HL-60 (cell line): ENCODE measurements at regions not wholly inside any gene's neighbourhood (a gene's known extent, or its start where the extent isn't known, plus 50 kb on each side); places are given as distances from the start of the nearest gene placed in this dataset.

Experiments used
- POLR2AphosphoS5 ChIP-seq: IDR thresholded peaks from 2 replicates; pipeline ENCODE4 v1.6.1; 2012; ENCODE audit warnings: low read depth
- TF ChIP-seq, protein P1 (sequence below): IDR thresholded peaks from one replicate; pipeline ENCODE4 v1.5.1; 2011; ENCODE audit warnings: low read length, control low read depth, inconsistent platforms; ENCODE audit not compliant: insufficient read depth
- TF ChIP-seq, protein P2 (sequence below): IDR thresholded peaks from 2 replicates; pipeline ENCODE4 v1.6.1; 2012; ENCODE audit warnings: low read depth; ENCODE audit not compliant: insufficient replicate concordance

DNA sequence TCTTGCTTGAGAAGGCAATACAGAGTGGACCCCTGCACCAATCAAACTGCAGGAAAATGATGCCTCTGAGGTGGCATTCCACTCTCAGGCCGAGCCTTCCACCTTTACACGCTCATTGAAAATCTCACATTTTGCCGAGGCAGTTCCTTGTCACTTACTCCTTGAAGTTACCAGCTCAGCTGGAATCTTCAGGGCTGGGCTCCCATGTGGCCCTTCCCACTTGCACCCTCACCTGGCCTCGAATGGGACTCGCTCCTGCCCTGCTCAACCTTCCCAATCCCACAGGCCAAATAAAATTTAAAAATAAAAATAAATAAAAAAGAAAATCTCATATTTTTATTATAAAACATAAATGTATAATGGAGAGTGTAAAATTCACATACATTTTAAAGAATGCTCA, 790.7 kb upstream of the COBL start:
- TF ChIP-seq, protein P1, sequence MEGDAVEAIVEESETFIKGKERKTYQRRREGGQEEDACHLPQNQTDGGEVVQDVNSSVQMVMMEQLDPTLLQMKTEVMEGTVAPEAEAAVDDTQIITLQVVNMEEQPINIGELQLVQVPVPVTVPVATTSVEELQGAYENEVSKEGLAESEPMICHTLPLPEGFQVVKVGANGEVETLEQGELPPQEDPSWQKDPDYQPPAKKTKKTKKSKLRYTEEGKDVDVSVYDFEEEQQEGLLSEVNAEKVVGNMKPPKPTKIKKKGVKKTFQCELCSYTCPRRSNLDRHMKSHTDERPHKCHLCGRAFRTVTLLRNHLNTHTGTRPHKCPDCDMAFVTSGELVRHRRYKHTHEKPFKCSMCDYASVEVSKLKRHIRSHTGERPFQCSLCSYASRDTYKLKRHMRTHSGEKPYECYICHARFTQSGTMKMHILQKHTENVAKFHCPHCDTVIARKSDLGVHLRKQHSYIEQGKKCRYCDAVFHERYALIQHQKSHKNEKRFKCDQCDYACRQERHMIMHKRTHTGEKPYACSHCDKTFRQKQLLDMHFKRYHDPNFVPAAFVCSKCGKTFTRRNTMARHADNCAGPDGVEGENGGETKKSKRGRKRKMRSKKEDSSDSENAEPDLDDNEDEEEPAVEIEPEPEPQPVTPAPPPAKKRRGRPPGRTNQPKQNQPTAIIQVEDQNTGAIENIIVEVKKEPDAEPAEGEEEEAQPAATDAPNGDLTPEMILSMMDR, result no peak
- no peak for TF ChIP-seq POLR2AphosphoS5
- TF ChIP-seq, protein P2, sequence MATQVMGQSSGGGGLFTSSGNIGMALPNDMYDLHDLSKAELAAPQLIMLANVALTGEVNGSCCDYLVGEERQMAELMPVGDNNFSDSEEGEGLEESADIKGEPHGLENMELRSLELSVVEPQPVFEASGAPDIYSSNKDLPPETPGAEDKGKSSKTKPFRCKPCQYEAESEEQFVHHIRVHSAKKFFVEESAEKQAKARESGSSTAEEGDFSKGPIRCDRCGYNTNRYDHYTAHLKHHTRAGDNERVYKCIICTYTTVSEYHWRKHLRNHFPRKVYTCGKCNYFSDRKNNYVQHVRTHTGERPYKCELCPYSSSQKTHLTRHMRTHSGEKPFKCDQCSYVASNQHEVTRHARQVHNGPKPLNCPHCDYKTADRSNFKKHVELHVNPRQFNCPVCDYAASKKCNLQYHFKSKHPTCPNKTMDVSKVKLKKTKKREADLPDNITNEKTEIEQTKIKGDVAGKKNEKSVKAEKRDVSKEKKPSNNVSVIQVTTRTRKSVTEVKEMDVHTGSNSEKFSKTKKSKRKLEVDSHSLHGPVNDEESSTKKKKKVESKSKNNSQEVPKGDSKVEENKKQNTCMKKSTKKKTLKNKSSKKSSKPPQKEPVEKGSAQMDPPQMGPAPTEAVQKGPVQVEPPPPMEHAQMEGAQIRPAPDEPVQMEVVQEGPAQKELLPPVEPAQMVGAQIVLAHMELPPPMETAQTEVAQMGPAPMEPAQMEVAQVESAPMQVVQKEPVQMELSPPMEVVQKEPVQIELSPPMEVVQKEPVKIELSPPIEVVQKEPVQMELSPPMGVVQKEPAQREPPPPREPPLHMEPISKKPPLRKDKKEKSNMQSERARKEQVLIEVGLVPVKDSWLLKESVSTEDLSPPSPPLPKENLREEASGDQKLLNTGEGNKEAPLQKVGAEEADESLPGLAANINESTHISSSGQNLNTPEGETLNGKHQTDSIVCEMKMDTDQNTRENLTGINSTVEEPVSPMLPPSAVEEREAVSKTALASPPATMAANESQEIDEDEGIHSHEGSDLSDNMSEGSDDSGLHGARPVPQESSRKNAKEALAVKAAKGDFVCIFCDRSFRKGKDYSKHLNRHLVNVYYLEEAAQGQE, result no peak
